Ascending aorta (tissue), 2 donors: ENCODE measurements at regions not wholly inside any gene's neighbourhood (a gene's known extent, or its start where the extent isn't known, plus 50 kb on each side); places are given as distances from the start of the nearest gene placed in this dataset.

Experiments used
- DNase-seq, 2 donors: peaks; one replicate each; pipeline ENCODE4 v3.0.0-alpha.2; 2019; ENCODE audit warnings: low spot score in 2 of 2
- H3K27ac ChIP-seq, 2 donors: fragments of 200-600 bp; sonication (generic); one replicate each; pipeline ENCODE4 v1.5.1; 2016 to 2017; ENCODE audit warnings: mild to moderate bottlenecking in 1 of 2
- H3K27me3 ChIP-seq: fragments of 200-600 bp; sonication (generic); one replicate; pipeline ENCODE4 v1.5.1; 2017
- H3K36me3 ChIP-seq, 2 donors: fragments of 200-600 bp; sonication (generic); one replicate each; pipeline ENCODE4 v1.5.1; 2016
- H3K4me1 ChIP-seq, 2 donors: fragments of 200-600 bp; sonication (generic); one replicate each; pipeline ENCODE4 v1.5.1; 2016 to 2017; ENCODE audit warnings: mild to moderate bottlenecking in 1 of 2
- H3K4me3 ChIP-seq, 2 donors: fragments of 200-600 bp; sonication (generic); one replicate each; pipeline ENCODE4 v1.5.1; 2016 to 2017; ENCODE audit warnings: mild to moderate bottlenecking in 1 of 2
- H3K9me3 ChIP-seq, 2 donors: fragments of 200-600 bp; sonication (generic); one replicate each; pipeline ENCODE4 v1.5.1; 2016
- CTCF ChIP-seq, 3 experiments: fragments of 200-600 bp in 2 of 3; fragments of 450-650 bp in 1 of 3; sonication (generic) in 2 of 3; IDR thresholded peaks; one replicate each; pipeline ENCODE4 v1.5.1; 2016 to 2019; ENCODE audit warnings: antibody characterized with exemption in 3 of 3, mild to moderate bottlenecking in 1 of 3, moderate library complexity in 1 of 3
- intact Hi-C: fragments of 100-400 bp; cut with DNase I; formaldehyde crosslinking; loops from one replicate; pipeline ENCODE4 v1.15.1; 2023

DNA sequence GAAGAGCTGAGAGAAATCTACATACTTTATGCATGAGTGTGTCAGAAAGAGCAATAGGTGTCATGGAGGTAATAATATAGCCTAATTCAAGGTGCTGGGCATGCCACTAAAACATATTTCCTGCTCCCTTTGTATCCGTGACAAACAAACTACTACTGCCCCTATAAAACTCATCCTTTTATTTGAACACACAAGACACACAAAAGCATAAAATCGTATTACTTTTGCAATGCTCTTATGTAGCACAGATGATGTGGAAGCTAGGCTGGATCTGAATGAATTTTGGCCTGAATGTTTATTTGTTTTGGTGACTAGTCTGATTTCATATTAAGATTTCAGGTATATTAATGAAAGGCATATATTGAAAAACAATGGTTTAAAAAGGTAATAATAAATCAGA is 239.3 kb upstream of the NEGR1 start:
- no peaks in the 10 kb centered on the region for H3K27me3 ChIP-seq
- intact Hi-C loops: no loop called here
- no peaks in the 10 kb centered on the region for H3K9me3 ChIP-seq
- no peak for DNase-seq
- no peak overlapping the region for H3K4me3 ChIP-seq
- no peak overlapping the region for H3K27ac ChIP-seq
- no peaks in the 10 kb centered on the region for H3K4me1 ChIP-seq
- TF ChIP-seq CTCF (IDR thresholded peaks at IDR 0.05): no peak
- H3K36me3 ChIP-seq: no peaks in the 10 kb centered on the region

- Histone ChIP-seq H3K27ac (no peak overlapping the region), H3K36me3 (no peaks in the 10 kb centered on the region), H3K9me3 (no peaks in the 10 kb centered on the region), H3K4me3 (no peak overlapping the region), H3K4me1 (no peaks in the 10 kb centered on the region), H3K27me3 (no peaks in the 10 kb centered on the region)
- intact Hi-C loops: no loop called here
- TF ChIP-seq CTCF (IDR thresholded peaks at IDR 0.05): no peak
- no peak for DNase-seq
Measured at GRCh38 chr1:72516826-72517225, 234.5 kb upstream of the NEGR1 start.

DNA sequence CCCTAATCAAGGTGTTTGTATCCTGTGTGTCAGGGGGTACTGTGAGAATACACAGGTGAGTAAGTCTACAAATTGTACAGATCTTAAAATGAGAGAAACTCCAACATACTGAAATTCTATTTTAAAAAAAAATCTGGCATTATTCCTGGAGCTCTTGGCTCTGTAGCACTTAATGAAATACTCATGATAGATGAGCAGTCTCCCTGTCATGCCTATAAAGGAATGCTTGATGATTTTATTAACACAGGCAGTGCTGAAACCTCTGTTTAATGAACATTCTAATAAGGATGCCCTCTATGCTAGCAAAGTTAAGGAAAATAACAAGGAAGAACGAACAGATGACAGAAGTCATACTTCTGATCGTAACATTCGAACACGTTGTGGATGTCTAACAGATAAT is 233.9 kb upstream of the NEGR1 start:
- H3K4me3 ChIP-seq: no peak overlapping the region
- H3K27me3 ChIP-seq: no peaks in the 10 kb centered on the region
- H3K4me1 ChIP-seq: no peaks in the 10 kb centered on the region
- H3K27ac ChIP-seq: no peak overlapping the region
- no peak for TF ChIP-seq CTCF (IDR thresholded peaks at IDR 0.05)
- no peak for DNase-seq
- H3K9me3 ChIP-seq: no peaks in the 10 kb centered on the region
- no peaks in the 10 kb centered on the region for H3K36me3 ChIP-seq
- intact Hi-C loops: no loop called here

- TF ChIP-seq CTCF (IDR thresholded peaks at IDR 0.05): no peak
- intact Hi-C loops: no loop called here
- H3K4me1 ChIP-seq: no peaks in the 10 kb centered on the region
Measured at GRCh38 chr1:72498371-72498770, 216.0 kb upstream of the NEGR1 start.

GRCh38 chr1:72489801-72490200 is 207.5 kb upstream of the NEGR1 start:
- Histone ChIP-seq H3K27ac (no peak overlapping the region), H3K4me1 (no peaks in the 10 kb centered on the region), H3K4me3 (no peak overlapping the region), H3K27me3 (no peaks in the 10 kb centered on the region), H3K36me3 (no peaks in the 10 kb centered on the region), H3K9me3 (no peaks in the 10 kb centered on the region)
- no peak for DNase-seq
- no peak for TF ChIP-seq CTCF (IDR thresholded peaks at IDR 0.05)
- intact Hi-C loops: no loop called here

More at GRCh38 chr1:72498371-72498770, 216.0 kb upstream of the NEGR1 start:
- no peaks in the 10 kb centered on the region for H3K27me3 ChIP-seq
- no peaks in the 10 kb centered on the region for H3K36me3 ChIP-seq
- no peak overlapping the region for H3K4me3 ChIP-seq
- H3K9me3 ChIP-seq: no peaks in the 10 kb centered on the region
- no peak for DNase-seq
- H3K27ac ChIP-seq: no peak overlapping the region

- Histone ChIP-seq H3K4me3 (no peak overlapping the region), H3K9me3 (no peaks in the 10 kb centered on the region), H3K27ac (no peak overlapping the region), H3K36me3 (no peaks in the 10 kb centered on the region), H3K4me1 (no peaks in the 10 kb centered on the region), H3K27me3 (no peaks in the 10 kb centered on the region)
- DNase-seq: no peak
- intact Hi-C loops: no loop called here
- TF ChIP-seq CTCF (IDR thresholded peaks at IDR 0.05): no peak
Measured at GRCh38 chr1:72485801-72486200, 203.5 kb upstream of the NEGR1 start.
